Astrocyte of the cerebellum (primary cell): ENCODE measurements at regions not wholly inside any gene's neighbourhood (a gene's known extent, or its start where the extent isn't known, plus 50 kb on each side); places are given as distances from the start of the nearest gene placed in this dataset.

ENCODE experiments used
- DNase-seq: peaks from one replicate; pipeline ENCODE4 v3.0.0-alpha.2; 2011; ENCODE audit warnings: low read depth
- H3K4me3 ChIP-seq: 2 replicates; pipeline ENCODE4 v1.5.1; 2011; ENCODE audit warnings: mild to moderate bottlenecking, low read depth, low read length, moderate library complexity
- in situ Hi-C: cut with HindIII; loops from 2 replicates; pipeline ENCODE4 v1.10.0; 2017; ENCODE audit warnings: low sequenced_read_pairs
- TF ChIP-seq, protein P1 (sequence below): IDR thresholded peaks from 2 replicates; pipeline ENCODE4 v1.5.1; 2012; ENCODE audit warnings: low read length, low read depth, moderate library complexity, mild to moderate bottlenecking; ENCODE audit errors: missing control alignments

DNA sequence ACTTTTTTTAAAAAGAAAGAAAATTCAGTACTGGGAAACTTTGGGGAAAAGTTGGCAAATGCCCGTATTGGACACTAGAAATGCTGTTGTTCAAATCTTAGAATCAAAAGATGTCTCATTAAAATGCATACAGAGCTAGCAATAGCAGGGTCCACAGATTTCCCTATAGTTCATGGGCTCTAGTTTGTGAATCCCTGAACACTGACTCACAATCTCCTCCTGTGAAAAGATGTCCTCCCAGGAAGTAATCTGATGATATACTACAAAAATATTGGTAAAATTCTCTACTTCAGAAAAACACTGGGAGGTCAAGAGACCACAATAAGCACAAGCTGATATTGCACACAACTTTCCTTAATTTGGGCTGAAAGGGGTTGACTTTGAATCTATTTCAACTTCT lies 568.4 kb upstream of the ZNF385D start:
- DNase-seq: peak; percentile 8
- H3K4me3 ChIP-seq: no peak overlapping the region
- in situ Hi-C loops: no loop called here
- TF ChIP-seq, protein P1, sequence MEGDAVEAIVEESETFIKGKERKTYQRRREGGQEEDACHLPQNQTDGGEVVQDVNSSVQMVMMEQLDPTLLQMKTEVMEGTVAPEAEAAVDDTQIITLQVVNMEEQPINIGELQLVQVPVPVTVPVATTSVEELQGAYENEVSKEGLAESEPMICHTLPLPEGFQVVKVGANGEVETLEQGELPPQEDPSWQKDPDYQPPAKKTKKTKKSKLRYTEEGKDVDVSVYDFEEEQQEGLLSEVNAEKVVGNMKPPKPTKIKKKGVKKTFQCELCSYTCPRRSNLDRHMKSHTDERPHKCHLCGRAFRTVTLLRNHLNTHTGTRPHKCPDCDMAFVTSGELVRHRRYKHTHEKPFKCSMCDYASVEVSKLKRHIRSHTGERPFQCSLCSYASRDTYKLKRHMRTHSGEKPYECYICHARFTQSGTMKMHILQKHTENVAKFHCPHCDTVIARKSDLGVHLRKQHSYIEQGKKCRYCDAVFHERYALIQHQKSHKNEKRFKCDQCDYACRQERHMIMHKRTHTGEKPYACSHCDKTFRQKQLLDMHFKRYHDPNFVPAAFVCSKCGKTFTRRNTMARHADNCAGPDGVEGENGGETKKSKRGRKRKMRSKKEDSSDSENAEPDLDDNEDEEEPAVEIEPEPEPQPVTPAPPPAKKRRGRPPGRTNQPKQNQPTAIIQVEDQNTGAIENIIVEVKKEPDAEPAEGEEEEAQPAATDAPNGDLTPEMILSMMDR: no peak

DNA sequence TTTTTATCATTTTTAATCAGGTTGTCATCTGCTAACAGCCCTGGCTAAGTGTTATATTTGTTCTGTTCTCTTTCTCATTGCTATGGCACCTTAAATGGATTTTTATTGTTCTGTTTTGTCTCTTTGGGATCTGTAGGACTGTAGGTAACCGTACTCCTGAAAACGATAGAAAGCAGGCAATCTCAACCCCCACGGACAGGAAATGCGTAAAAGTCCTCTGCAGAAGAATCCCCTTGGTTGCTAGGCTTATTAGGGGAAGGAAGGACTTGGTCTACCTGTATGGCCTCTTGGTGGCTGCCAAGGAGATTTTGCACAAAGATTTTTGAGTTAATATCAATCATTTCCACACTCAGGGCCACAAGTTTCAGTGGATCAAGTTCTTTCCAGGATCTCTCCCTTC lies 571.9 kb upstream of the ZNF385D start:
- DNase-seq: no peak
- TF ChIP-seq, protein P1: no peak
- no peak overlapping the region for H3K4me3 ChIP-seq
- in situ Hi-C loops: no loop called here

DNA sequence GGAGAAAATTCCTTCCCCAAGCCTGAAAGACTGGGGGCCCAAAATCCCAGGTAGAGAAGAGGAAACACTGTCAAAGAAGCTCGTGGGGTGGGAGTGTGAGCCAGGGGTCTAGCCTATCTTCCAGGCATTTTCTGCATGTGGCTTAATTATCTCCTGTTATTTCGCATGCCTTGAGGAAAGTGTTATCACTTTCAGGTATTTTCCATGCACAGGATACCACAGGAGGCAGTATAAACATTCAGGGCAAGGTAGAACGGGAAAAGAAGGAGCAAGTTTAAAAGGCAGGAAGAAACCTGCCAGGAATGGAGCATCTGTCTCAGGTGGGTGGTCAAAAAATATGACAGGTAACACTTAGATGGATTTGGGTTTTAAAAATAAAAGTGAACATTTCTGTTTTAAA lies 575.3 kb upstream of the ZNF385D start:
- TF ChIP-seq, protein P1: no peak
- H3K4me3 ChIP-seq: no peak overlapping the region
- in situ Hi-C loops: no loop called here
- no peak for DNase-seq

DNA sequence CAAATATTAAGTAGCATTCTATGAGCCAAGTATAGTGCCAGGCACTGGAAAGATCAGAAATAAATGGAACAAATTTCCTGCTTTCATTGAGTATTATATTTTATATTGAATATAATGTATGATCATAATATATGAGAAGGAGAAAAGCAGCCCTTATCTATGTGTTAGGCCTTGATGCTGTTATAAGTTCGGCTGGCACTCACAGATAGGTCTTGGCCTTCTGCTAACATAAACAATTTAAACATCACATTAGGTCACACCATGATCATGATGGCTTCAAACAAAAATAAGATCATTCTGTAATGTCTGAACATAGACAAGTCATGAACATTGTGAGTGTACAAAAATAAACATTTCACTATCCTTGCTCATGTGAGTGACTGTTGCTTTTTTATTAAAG lies 584.0 kb upstream of the ZNF385D start:
- in situ Hi-C loops: no loop called here
- no peak overlapping the region for H3K4me3 ChIP-seq
- TF ChIP-seq, protein P1: no peak
- DNase-seq: no peak

DNA sequence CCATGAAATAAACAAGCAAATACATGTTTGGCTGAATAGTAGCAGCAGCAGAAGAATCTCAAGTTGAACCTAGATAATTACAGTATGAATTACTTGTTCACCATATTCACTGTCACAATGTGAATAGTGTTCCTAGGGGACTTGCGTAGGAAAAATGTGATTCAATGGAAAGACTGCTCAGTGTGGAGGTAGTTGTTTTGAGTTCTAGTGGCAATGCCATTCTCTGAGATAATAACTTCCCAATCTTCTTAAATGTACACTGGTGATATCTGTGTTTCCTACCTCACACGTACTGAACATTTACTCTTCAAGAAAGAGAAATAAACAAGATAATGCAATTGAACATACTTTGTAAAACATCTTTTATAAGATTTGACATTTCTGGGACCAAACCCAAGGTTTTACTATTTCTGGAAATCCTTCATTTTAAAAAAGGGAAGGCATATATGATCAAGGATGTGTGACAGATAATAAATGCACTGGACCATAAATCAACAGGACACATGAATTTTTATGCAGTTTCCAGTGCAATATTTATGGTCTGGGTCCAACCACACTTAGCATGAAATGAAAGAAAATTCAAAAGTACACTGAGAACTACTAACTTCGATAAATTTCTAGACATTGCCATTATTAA lies 598.3 kb upstream of the ZNF385D start:
- in situ Hi-C loops: no loop called here
- TF ChIP-seq, protein P1: no peak
- no peak for DNase-seq
- H3K4me3 ChIP-seq: no peak overlapping the region

DNA sequence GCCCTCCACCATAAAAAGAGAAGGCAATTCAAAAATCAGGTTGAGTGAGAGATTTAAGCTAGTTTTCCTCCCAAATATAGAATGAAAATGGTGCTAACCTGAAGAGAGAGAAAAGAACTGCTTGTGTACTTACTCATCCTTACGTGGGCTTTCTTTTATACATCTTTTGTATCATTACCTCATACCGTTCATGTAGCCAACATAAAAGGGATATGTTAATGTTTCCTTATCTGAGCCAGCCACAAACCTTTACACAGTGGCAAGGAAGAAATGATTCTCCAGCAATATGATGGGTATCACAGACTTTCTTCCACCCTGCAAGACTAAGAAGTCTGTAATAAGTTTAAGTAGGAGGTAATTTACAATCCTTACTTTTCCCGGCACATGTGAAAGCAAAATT lies 600.8 kb upstream of the ZNF385D start:
- TF ChIP-seq, protein P1: no peak
- DNase-seq: no peak
- H3K4me3 ChIP-seq: no peak overlapping the region
- in situ Hi-C loops: no loop called here
